ENCODE measurements at regions not wholly inside any gene's neighbourhood (a gene's known extent, or its start where the extent isn't known, plus 50 kb on each side); places are given as distances from the start of the nearest gene placed in this dataset.

DNA sequence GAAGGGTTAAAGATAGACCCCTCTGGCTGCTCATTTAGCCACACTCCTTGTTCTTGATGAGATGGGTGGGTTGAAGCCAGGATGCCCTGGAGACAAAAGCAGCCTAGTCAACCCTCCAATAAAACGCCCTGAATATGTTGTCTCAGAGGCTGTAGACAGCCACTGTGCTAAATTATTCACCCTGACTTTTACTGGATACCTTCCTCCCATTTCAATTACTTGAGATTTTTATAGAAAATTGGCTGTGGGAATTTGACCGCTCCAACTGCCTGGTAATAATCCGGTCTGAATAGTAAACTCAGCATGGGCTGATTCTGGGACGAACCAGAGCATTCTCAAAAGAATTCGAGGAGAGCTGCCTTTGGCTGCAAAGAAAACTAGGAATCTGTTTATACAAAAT is 104.2 kb downstream of the SNX18 start:
- TF ChIP-seq POLR2AphosphoS5 (IDR thresholded peaks at IDR 0.05; ENCODE audit: low read depth, low read length) (no peak), POLR2A (IDR thresholded peaks at IDR 0.05; ENCODE audit: low read depth, low read length) (no peak)

All from GM12892 (cell line).